ENCODE measurements at regions not wholly inside any gene's neighbourhood (a gene's known extent, or its start where the extent isn't known, plus 50 kb on each side); places are given as distances from the start of the nearest gene placed in this dataset.

DNA sequence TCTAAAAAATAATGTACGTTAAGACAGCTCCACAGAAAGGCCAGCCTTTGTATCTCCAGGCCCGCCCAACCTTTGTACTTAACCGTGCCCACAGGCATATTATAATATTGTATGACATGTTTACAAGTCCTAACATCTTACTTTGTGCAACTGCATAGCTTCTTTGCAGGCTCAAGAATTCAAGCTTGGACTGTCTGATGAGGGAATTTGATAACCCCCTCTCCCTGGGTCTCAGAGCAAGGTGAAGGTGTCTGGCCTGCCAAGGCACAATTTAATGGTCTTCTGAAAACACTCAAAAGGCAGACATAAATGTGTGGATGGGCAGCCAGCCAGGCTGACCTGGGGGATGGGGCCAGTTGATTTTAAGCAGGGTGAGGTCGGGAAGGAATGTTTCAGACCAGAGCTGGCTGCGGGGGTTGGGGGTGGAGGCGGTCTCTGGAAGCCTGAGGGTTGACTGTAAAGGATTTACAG lies 732.7 kb upstream of the FANCL start:
- TF ChIP-seq POLR2A (IDR thresholded peaks at IDR 0.05; ENCODE audit: low read length) (no peak), GATA1 (IDR thresholded peaks at IDR 0.05; ENCODE audit: low read depth, low read length) (no peak)
